ENCODE measurements at regions not wholly inside any gene's neighbourhood (a gene's known extent, or its start where the extent isn't known, plus 50 kb on each side); places are given as distances from the start of the nearest gene placed in this dataset.

DNA sequence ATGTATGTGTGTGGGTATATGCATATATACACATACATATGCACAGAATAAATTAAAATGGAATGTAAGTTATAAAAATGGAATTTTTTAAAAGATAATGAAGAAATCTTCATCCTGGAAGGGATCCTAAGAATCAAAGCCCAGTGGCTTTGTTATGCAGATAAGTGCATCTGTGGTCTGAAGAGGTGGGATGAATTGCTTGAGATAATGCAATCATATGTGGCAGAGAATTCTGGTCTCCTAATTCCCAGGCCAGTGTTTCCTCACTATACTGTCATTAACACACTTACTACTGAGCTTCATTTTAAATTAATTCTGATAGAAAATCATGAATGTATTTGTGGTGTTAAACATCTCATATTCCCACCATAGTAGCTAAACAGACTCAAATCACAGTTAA is 86.7 kb upstream of the PRMT6 start:
- TF ChIP-seq, protein P1, sequence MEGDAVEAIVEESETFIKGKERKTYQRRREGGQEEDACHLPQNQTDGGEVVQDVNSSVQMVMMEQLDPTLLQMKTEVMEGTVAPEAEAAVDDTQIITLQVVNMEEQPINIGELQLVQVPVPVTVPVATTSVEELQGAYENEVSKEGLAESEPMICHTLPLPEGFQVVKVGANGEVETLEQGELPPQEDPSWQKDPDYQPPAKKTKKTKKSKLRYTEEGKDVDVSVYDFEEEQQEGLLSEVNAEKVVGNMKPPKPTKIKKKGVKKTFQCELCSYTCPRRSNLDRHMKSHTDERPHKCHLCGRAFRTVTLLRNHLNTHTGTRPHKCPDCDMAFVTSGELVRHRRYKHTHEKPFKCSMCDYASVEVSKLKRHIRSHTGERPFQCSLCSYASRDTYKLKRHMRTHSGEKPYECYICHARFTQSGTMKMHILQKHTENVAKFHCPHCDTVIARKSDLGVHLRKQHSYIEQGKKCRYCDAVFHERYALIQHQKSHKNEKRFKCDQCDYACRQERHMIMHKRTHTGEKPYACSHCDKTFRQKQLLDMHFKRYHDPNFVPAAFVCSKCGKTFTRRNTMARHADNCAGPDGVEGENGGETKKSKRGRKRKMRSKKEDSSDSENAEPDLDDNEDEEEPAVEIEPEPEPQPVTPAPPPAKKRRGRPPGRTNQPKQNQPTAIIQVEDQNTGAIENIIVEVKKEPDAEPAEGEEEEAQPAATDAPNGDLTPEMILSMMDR (conservative IDR thresholded peaks at IDR 0.05; ENCODE audit: low read length), result no peak
- TF ChIP-seq EZH2phosphoT487 (IDR thresholded peaks at IDR 0.05; ENCODE audit: borderline replicate concordance, low read depth, low read length), result no peak

Measured in OCI-LY7 (cell line).